IMR-90 (cell line): ENCODE measurements at regions not wholly inside any gene's neighbourhood (a gene's known extent, or its start where the extent isn't known, plus 50 kb on each side); places are given as distances from the start of the nearest gene placed in this dataset.

Experiments used
- ATAC-seq: fragments of 200-7000 bp; cut with Tn5 transposase; 2 replicates; pipeline ENCODE4 v1.9.1; 2020; ENCODE audit warnings: low read depth, mild to moderate bottlenecking, moderate library complexity
- BruUV-seq: library from RNA; stranded (reverse); fragments of 400-500 nt; replicated peaks from 2 replicates; lab custom pipeline; 2021; lab: Mats Ljungman, UMichigan
- CTCF ChIA-PET: fragments of 300-600 bp; formaldehyde crosslinking; extraction: SDS; loops from one replicate; lab custom pipeline; 2021; ENCODE audit warnings: antibody characterized with exemption; lab: Yijun Ruan, JAX
- POLR2A ChIA-PET: fragments of 300-600 bp; sonication (Branson Sonifier 250); formaldehyde crosslinking; loops from one replicate; lab custom pipeline; 2022; ENCODE audit warnings: antibody characterized with exemption; ENCODE audit not compliant: unreplicated experiment; lab: Charles Lee
- DNase-seq: peaks from one replicate; pipeline ENCODE4 v3.0.0; 2013
- H2AFZ ChIP-seq: replicated peaks from 2 replicates; pipeline ENCODE3; 2013; ENCODE audit warnings: low read length, mild to moderate bottlenecking; ENCODE audit not compliant: poor library complexity
- H2AK5ac ChIP-seq: 2 replicates; pipeline ENCODE4 v1.6.1; 2013; ENCODE audit warnings: low read depth, low read length, inconsistent platforms
- H2AK9ac ChIP-seq: replicated peaks from 2 replicates; pipeline ENCODE3; 2013; ENCODE audit warnings: mild to moderate bottlenecking, low read depth, low read length, moderate library complexity; ENCODE audit not compliant: poor library complexity
- H2BK120ac ChIP-seq: 2 replicates; pipeline ENCODE4 v1.6.1; 2013; ENCODE audit warnings: low read depth, low read length, inconsistent platforms
- H2BK15ac ChIP-seq: 3 replicates; pipeline ENCODE4 v1.6.1; 2013; ENCODE audit warnings: low read depth, low read length, inconsistent platforms
- H2BK20ac ChIP-seq: 2 replicates; pipeline ENCODE4 v1.6.1; 2013; ENCODE audit warnings: low read depth, mild to moderate bottlenecking, inconsistent platforms, low read length, moderate library complexity
- H2BK5ac ChIP-seq: 2 replicates; pipeline ENCODE4 v1.6.1; 2013; ENCODE audit warnings: mild to moderate bottlenecking, low read depth, low read length, inconsistent platforms; ENCODE audit not compliant: poor library complexity, severe bottlenecking
- H3K14ac ChIP-seq: replicated peaks from 2 replicates; pipeline ENCODE4 v1.6.1; 2013; ENCODE audit warnings: low read depth, low read length, inconsistent platforms
- H3K18ac ChIP-seq: 2 replicates; pipeline ENCODE4 v1.6.1; 2013; ENCODE audit warnings: low read depth, low read length, control low read depth
- H3K23ac ChIP-seq: 2 replicates; pipeline ENCODE4 v1.6.1; 2013; ENCODE audit warnings: low read depth, low read length, inconsistent platforms
- H3K27ac ChIP-seq: 2 replicates; pipeline ENCODE4 v1.5.1; 2013; ENCODE audit warnings: mild to moderate bottlenecking, control low read depth, low read length; ENCODE audit not compliant: insufficient read depth
- H3K27me3 ChIP-seq: 2 replicates; pipeline ENCODE4 v1.6.1; 2013; ENCODE audit warnings: low read length; ENCODE audit not compliant: control insufficient read depth, insufficient read depth
- H3K36me3 ChIP-seq: 2 replicates; pipeline ENCODE4 v1.6.1; 2013; ENCODE audit warnings: low read length, mixed read lengths; ENCODE audit not compliant: control insufficient read depth, insufficient read depth
- H3K4ac ChIP-seq: 2 replicates; pipeline ENCODE4 v1.6.1; 2013; ENCODE audit warnings: low read depth, low read length, inconsistent platforms
- H3K4me1 ChIP-seq: 2 replicates; pipeline ENCODE4 v1.6.1; 2013; ENCODE audit warnings: low read length, mixed read lengths; ENCODE audit not compliant: control insufficient read depth, insufficient read depth
- H3K4me2 ChIP-seq: 2 replicates; pipeline ENCODE4 v1.6.1; 2013; ENCODE audit warnings: low read depth, mild to moderate bottlenecking, control low read depth, low read length, moderate library complexity
- H3K4me3 ChIP-seq: 2 replicates; pipeline ENCODE4 v1.5.1; 2013; ENCODE audit warnings: low read depth, mild to moderate bottlenecking, control low read depth, low read length, moderate library complexity; ENCODE audit not compliant: insufficient read depth
- H3K56ac ChIP-seq: 2 replicates; pipeline ENCODE4 v1.6.1; 2013; ENCODE audit warnings: low read length, inconsistent platforms; ENCODE audit not compliant: insufficient read depth; ENCODE audit errors: extremely low read depth
- H3K79me1 ChIP-seq, 2 experiments: 2 replicates each; pipeline ENCODE4 v1.6.1; 2013; ENCODE audit warnings: low read length in 2 of 2, inconsistent platforms in 1 of 2, low read depth in 1 of 2
- H3K9ac ChIP-seq: 2 replicates; pipeline ENCODE4 v1.6.1; 2013; ENCODE audit warnings: low read depth, low read length, control low read depth
- H3K9me1 ChIP-seq: 2 replicates; pipeline ENCODE4 v1.6.1; 2013; ENCODE audit warnings: low read length, inconsistent platforms; ENCODE audit not compliant: insufficient read depth
- H3K9me3 ChIP-seq: 2 replicates; pipeline ENCODE4 v1.6.1; 2013; ENCODE audit warnings: low read length; ENCODE audit not compliant: control insufficient read depth, insufficient read depth
- H4K20me1 ChIP-seq: 2 replicates; pipeline ENCODE4 v1.6.1; 2013; ENCODE audit warnings: low read length, inconsistent platforms; ENCODE audit not compliant: insufficient read depth
- H4K5ac ChIP-seq: 2 replicates; pipeline ENCODE4 v1.6.1; 2013; ENCODE audit warnings: mild to moderate bottlenecking, low read depth, low read length, control low read depth
- H4K8ac ChIP-seq, 2 experiments: 2 replicates each; pipeline ENCODE4 v1.6.1; 2013; ENCODE audit warnings: low read depth in 2 of 2, low read length in 2 of 2, control low read depth in 1 of 2, inconsistent platforms in 1 of 2
- H4K91ac ChIP-seq: 2 replicates; pipeline ENCODE4 v1.6.1; 2013; ENCODE audit warnings: low read depth, low read length, inconsistent platforms; ENCODE audit not compliant: insufficient read depth
- BHLHE40 ChIP-seq: fragments of 150-350 bp; IDR thresholded peaks from 2 replicates; pipeline ENCODE4 v1.6.1; 2016; ENCODE audit warnings: mild to moderate bottlenecking, low read depth, low read length
- CEBPB ChIP-seq: IDR thresholded peaks from 2 replicates; pipeline ENCODE4 v1.6.1; 2012; ENCODE audit warnings: low read depth, low read length, improper control_type of control experiment
- CHD1 ChIP-seq: IDR thresholded peaks from 2 replicates; pipeline ENCODE4 v1.6.1; 2012; ENCODE audit warnings: low read depth, low read length, improper control_type of control experiment
- MAZ ChIP-seq: IDR thresholded peaks from 2 replicates; pipeline ENCODE4 v1.6.1; 2012; ENCODE audit warnings: low read depth, mild to moderate bottlenecking, low read length, improper control_type of control experiment, moderate library complexity, borderline replicate concordance
- MXI1 ChIP-seq: IDR thresholded peaks from 2 replicates; pipeline ENCODE4 v1.6.1; 2012; ENCODE audit warnings: low read depth, mild to moderate bottlenecking, low read length, moderate library complexity, borderline replicate concordance
- NFE2L2 ChIP-seq: fragments of 150-350 bp; IDR thresholded peaks from 2 replicates; pipeline ENCODE4 v1.6.1; 2016; ENCODE audit warnings: low read depth, mild to moderate bottlenecking, low read length
- POLR2A ChIP-seq: IDR thresholded peaks from 2 replicates; pipeline ENCODE4 v1.6.1; 2012; ENCODE audit warnings: mild to moderate bottlenecking, low read depth, low read length
- RAD21 ChIP-seq: IDR thresholded peaks from 2 replicates; pipeline ENCODE4 v1.6.1; 2012; ENCODE audit warnings: low read length, improper control_type of control experiment
- RCOR1 ChIP-seq: IDR thresholded peaks from 2 replicates; pipeline ENCODE4 v1.6.1; 2012; ENCODE audit warnings: mild to moderate bottlenecking, low read length, improper control_type of control experiment; ENCODE audit not compliant: insufficient replicate concordance
- WGBS, 2 experiments: methylation state at CpG; one replicate each; pipeline versions ENCODE4 v1.1.5 to v1.1.7; 2013; ENCODE audit warnings: missing lambda C conversion rate in 2 of 2; ENCODE audit not compliant: insufficient read length in 1 of 2; ENCODE audit errors: extremely low coverage in 2 of 2; 5-methylcytosine and 5-hydroxymethylcytosine counted together
- dilution Hi-C: fragments of 300-500 bp; cut with HindIII; formaldehyde crosslinking; loops from one replicate; pipeline ENCODE4 v1.14.3; 2018; ENCODE audit warnings: low sequenced_read_pairs; ENCODE audit not compliant: unreplicated experiment
- in situ Hi-C: fragments of 300-500 bp; cut with MboI; formaldehyde crosslinking; loops from 3 replicates; pipeline ENCODE4 v1.14.3; 2019; ENCODE audit warnings: low sequenced_read_pairs, inconsistent platforms, mixed read lengths
- intact Hi-C: fragments of 100-400 bp; cut with micrococcal nuclease; formaldehyde crosslinking; loops from 2 replicates; pipeline ENCODE4 v1.10.0; 2022
- TF ChIP-seq, protein P1 (sequence below): fragments of 150-350 bp; IDR thresholded peaks from 2 replicates; pipeline ENCODE4 v1.6.1; 2017; ENCODE audit warnings: mild to moderate bottlenecking, antibody characterized with exemption, low read length, low read depth
- TF ChIP-seq, protein P2 (sequence below): fragments of 150-350 bp; IDR thresholded peaks from 2 replicates; pipeline ENCODE4 v1.6.1; 2016; ENCODE audit warnings: low read depth, mild to moderate bottlenecking, low read length, moderate library complexity, borderline replicate concordance
- TF ChIP-seq, protein P3 (sequence below): conservative IDR thresholded peaks from 2 replicates; pipeline ENCODE4 v1.5.1; 2012; ENCODE audit warnings: mild to moderate bottlenecking, low read depth, low read length, improper control_type of control experiment

DNA sequence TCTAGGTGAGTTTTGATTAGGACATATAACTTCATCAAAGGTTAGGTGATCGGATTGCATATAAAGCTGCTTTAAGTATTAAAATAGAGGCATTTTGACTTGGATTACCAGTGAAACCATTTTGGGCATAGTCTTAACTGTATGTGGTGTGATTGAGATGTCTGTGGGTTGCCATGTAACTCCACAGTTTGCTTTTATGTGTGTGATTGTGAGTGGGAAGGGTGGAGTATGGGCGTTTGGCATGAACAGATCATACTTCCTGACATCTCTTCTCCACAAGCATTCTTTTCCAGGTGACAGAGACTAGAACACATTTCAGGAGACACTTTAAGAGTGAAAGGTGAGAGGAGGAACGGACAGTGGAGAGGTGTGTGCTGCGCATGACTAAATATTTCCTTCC, 136.1 kb downstream of the CEP135 start:
- H4K20me1 ChIP-seq: no peaks in the 10 kb centered on the region
- TF ChIP-seq, protein P1, sequence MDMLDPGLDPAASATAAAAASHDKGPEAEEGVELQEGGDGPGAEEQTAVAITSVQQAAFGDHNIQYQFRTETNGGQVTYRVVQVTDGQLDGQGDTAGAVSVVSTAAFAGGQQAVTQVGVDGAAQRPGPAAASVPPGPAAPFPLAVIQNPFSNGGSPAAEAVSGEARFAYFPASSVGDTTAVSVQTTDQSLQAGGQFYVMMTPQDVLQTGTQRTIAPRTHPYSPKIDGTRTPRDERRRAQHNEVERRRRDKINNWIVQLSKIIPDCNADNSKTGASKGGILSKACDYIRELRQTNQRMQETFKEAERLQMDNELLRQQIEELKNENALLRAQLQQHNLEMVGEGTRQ: no peak
- TF ChIP-seq RCOR1 (no peak), MXI1 (no peak), POLR2A (no peak), BHLHE40 (no peak), MAZ (no peak), RAD21 (no peak), CEBPB (no peak), CHD1 (no peak), NFE2L2 (no peak)
- TF ChIP-seq, protein P2, sequence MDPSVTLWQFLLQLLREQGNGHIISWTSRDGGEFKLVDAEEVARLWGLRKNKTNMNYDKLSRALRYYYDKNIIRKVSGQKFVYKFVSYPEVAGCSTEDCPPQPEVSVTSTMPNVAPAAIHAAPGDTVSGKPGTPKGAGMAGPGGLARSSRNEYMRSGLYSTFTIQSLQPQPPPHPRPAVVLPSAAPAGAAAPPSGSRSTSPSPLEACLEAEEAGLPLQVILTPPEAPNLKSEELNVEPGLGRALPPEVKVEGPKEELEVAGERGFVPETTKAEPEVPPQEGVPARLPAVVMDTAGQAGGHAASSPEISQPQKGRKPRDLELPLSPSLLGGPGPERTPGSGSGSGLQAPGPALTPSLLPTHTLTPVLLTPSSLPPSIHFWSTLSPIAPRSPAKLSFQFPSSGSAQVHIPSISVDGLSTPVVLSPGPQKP: no peak
- TF ChIP-seq, protein P3, sequence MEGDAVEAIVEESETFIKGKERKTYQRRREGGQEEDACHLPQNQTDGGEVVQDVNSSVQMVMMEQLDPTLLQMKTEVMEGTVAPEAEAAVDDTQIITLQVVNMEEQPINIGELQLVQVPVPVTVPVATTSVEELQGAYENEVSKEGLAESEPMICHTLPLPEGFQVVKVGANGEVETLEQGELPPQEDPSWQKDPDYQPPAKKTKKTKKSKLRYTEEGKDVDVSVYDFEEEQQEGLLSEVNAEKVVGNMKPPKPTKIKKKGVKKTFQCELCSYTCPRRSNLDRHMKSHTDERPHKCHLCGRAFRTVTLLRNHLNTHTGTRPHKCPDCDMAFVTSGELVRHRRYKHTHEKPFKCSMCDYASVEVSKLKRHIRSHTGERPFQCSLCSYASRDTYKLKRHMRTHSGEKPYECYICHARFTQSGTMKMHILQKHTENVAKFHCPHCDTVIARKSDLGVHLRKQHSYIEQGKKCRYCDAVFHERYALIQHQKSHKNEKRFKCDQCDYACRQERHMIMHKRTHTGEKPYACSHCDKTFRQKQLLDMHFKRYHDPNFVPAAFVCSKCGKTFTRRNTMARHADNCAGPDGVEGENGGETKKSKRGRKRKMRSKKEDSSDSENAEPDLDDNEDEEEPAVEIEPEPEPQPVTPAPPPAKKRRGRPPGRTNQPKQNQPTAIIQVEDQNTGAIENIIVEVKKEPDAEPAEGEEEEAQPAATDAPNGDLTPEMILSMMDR: no peak
- intact Hi-C loops: loop anchor here (5.0 kb wide), 1 partner anchor 283 kb away; no protein-coding TSS in a partner anchor
- H3K4me3 ChIP-seq: no peak overlapping the region
- in situ Hi-C loops: no loop called here
- H3K23ac ChIP-seq: no peak overlapping the region
- no peaks in the 10 kb centered on the region; the same call in 1 of the 2 replicates for H3K4me1 ChIP-seq
- H2BK120ac ChIP-seq: no peak overlapping the region
- H3K79me1 ChIP-seq: no peaks in the 10 kb centered on the region
- H3K9me3 ChIP-seq: no peaks in the 10 kb centered on the region
- H3K14ac ChIP-seq: no peak overlapping the region
- dilution Hi-C loops: no loop called here
- BruUV-seq: no TSS peak
- ChIA-PET CTCF (no interaction called here), POLR2A (no interaction called here)
- no peak overlapping the region for H4K91ac ChIP-seq
- H4K8ac ChIP-seq: no peak overlapping the region
- H3K4ac ChIP-seq: no peak overlapping the region
- no peak overlapping the region for H3K18ac ChIP-seq
- ATAC-seq (no peak), DNase-seq (no peak)
- H3K27ac ChIP-seq: no peak overlapping the region
- no peaks in the 10 kb centered on the region for H3K27me3 ChIP-seq
- no CpG with 5 or more reads among the region's 4 CpGs for WGBS, 2 experiments
- no peak overlapping the region for H3K9ac ChIP-seq
- no peak overlapping the region for H2AK9ac ChIP-seq
- no peak overlapping the region for H2BK5ac ChIP-seq
- no peak overlapping the region for H3K4me2 ChIP-seq
- H3K9me1 ChIP-seq: no peaks in the 10 kb centered on the region
- H2BK15ac ChIP-seq: no peak overlapping the region
- H2AFZ ChIP-seq: no peak overlapping the region
- no peak overlapping the region for H2BK20ac ChIP-seq
- H3K56ac ChIP-seq: no peak overlapping the region
- no peaks in the 10 kb centered on the region for H3K36me3 ChIP-seq
- no peak overlapping the region for H4K5ac ChIP-seq
- H2AK5ac ChIP-seq: no peak overlapping the region
